Endodermal cell (in vitro differentiated cells): ENCODE measurements at regions not wholly inside any gene's neighbourhood (a gene's known extent, or its start where the extent isn't known, plus 50 kb on each side); places are given as distances from the start of the nearest gene placed in this dataset.

Experiments
- DNase-seq: peaks from one replicate; pipeline ENCODE4 v3.0.0-alpha.2; 2017
- H3K27ac ChIP-seq: 2 replicates; pipeline ENCODE4 v1.5.1; 2013; ENCODE audit warnings: mild to moderate bottlenecking, low read depth, low read length, moderate library complexity
- H3K27me3 ChIP-seq: 2 replicates; pipeline ENCODE4 v1.6.1; 2013; ENCODE audit warnings: mild to moderate bottlenecking, low read length, moderate library complexity; ENCODE audit not compliant: insufficient read depth, control insufficient read depth, poor library complexity, severe bottlenecking
- H3K36me3 ChIP-seq: 2 replicates; pipeline ENCODE4 v1.7.0; 2013; ENCODE audit warnings: mild to moderate bottlenecking, low read length, moderate library complexity; ENCODE audit not compliant: control insufficient read depth, insufficient read depth
- H3K4me1 ChIP-seq: one replicate; pipeline ENCODE4 v1.7.0; 2013; ENCODE audit warnings: low read length; ENCODE audit not compliant: control insufficient read depth, insufficient read depth
- H3K4me3 ChIP-seq: 2 replicates; pipeline ENCODE4 v1.5.1; 2013; ENCODE audit warnings: mild to moderate bottlenecking, low read length, moderate library complexity
- H3K9ac ChIP-seq: 2 replicates; pipeline ENCODE4 v1.6.1; 2013; ENCODE audit warnings: mild to moderate bottlenecking, low read length, moderate library complexity; ENCODE audit not compliant: poor library complexity, severe bottlenecking; ENCODE audit errors: extremely low read depth
- H3K9me3 ChIP-seq: 2 replicates; pipeline ENCODE4 v1.6.1; 2013; ENCODE audit warnings: mild to moderate bottlenecking, low read length, moderate library complexity; ENCODE audit not compliant: control insufficient read depth
- H3K27ac Mint-ChIP-seq: 2 replicates; pipeline ENCODE4 v1.8.0; 2020; ENCODE audit warnings: mixed read lengths
- H3K27me3 Mint-ChIP-seq: 2 replicates; pipeline ENCODE4 v1.8.0; 2021; ENCODE audit warnings: mild to moderate bottlenecking, mixed read lengths; ENCODE audit not compliant: insufficient read depth
- H3K36me3 Mint-ChIP-seq: 2 replicates; pipeline ENCODE4 v1.8.0; 2020; ENCODE audit warnings: low read depth, mixed read lengths
- H3K4me1 Mint-ChIP-seq: 2 replicates; pipeline ENCODE4 v1.8.0; 2020; ENCODE audit warnings: mixed read lengths
- H3K4me3 Mint-ChIP-seq: 2 replicates; pipeline ENCODE4 v1.8.0; 2020; ENCODE audit warnings: mild to moderate bottlenecking, moderate library complexity, mixed read lengths
- H3K9me3 Mint-ChIP-seq: 2 replicates; pipeline ENCODE4 v1.8.0; 2020; ENCODE audit warnings: mild to moderate bottlenecking, mixed read lengths
- WGBS, 2 experiments: methylation state at CpG; one replicate each; pipeline versions ENCODE4 v1.1.5 to v1.1.7; 2013; ENCODE audit warnings: missing lambda C conversion rate in 2 of 2, mixed read lengths in 1 of 2; ENCODE audit not compliant: insufficient coverage in 1 of 2, insufficient read length in 1 of 2; 5-methylcytosine and 5-hydroxymethylcytosine counted together
- TF ChIP-seq, protein P1 (sequence below): fragments of 200-600 bp; sonication (generic); conservative IDR thresholded peaks from 2 replicates; pipeline ENCODE4 v1.5.0; 2021; ENCODE audit warnings: antibody characterized with exemption, mild to moderate bottlenecking

DNA sequence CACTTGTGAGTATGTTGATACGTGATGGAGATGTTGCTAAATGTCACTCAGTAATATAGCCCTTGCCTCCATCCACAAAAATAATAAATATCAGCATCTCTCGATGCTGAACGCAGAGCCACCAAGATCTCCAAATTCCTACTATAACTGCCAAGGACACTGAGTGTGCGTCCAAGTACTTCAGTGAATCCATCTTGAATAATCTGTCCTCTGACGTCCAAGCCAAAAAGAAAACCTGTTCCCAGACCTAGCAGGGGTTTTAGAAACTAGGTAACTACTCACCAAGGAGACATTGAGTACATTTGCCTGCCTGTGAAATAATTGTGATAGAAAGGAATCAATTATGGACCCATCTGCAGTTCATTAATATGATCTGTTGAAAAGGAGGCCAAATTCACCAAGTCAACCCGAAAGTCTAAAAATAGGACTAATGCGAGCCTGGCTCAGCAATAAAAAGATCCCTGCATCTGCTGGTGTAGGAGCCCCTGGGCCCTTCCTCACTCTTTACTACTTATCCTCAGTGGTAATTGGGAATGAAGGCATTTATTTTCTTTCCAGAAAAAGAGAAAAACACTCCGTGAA lies 226.9 kb upstream of the IRF2BP2 start:
- H3K4me3 Mint-ChIP-seq: no peak overlapping the region
- peaks cover 12% of the 10 kb centered on the region for H3K9me3 Mint-ChIP-seq
- Histone ChIP-seq H3K9me3 (peaks cover 16% of the 10 kb centered on the region), H3K9ac (no peak overlapping the region), H3K4me1 (no peaks in the 10 kb centered on the region), H3K27me3 (no peaks in the 10 kb centered on the region), H3K4me3 (no peak overlapping the region), H3K27ac (no peak overlapping the region), H3K36me3 (no peaks in the 10 kb centered on the region)
- TF ChIP-seq, protein P1, sequence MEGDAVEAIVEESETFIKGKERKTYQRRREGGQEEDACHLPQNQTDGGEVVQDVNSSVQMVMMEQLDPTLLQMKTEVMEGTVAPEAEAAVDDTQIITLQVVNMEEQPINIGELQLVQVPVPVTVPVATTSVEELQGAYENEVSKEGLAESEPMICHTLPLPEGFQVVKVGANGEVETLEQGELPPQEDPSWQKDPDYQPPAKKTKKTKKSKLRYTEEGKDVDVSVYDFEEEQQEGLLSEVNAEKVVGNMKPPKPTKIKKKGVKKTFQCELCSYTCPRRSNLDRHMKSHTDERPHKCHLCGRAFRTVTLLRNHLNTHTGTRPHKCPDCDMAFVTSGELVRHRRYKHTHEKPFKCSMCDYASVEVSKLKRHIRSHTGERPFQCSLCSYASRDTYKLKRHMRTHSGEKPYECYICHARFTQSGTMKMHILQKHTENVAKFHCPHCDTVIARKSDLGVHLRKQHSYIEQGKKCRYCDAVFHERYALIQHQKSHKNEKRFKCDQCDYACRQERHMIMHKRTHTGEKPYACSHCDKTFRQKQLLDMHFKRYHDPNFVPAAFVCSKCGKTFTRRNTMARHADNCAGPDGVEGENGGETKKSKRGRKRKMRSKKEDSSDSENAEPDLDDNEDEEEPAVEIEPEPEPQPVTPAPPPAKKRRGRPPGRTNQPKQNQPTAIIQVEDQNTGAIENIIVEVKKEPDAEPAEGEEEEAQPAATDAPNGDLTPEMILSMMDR: no peak
- WGBS, 2 experiments: 89 to 95% methylated on average over 5 to 8 of the region's 8 CpGs
- DNase-seq: peak; percentile 1
- no peak overlapping the region for H3K27ac Mint-ChIP-seq
- no peaks in the 10 kb centered on the region for H3K36me3 Mint-ChIP-seq
- no peaks in the 10 kb centered on the region for H3K4me1 Mint-ChIP-seq
- H3K27me3 Mint-ChIP-seq: no peaks in the 10 kb centered on the region

DNA sequence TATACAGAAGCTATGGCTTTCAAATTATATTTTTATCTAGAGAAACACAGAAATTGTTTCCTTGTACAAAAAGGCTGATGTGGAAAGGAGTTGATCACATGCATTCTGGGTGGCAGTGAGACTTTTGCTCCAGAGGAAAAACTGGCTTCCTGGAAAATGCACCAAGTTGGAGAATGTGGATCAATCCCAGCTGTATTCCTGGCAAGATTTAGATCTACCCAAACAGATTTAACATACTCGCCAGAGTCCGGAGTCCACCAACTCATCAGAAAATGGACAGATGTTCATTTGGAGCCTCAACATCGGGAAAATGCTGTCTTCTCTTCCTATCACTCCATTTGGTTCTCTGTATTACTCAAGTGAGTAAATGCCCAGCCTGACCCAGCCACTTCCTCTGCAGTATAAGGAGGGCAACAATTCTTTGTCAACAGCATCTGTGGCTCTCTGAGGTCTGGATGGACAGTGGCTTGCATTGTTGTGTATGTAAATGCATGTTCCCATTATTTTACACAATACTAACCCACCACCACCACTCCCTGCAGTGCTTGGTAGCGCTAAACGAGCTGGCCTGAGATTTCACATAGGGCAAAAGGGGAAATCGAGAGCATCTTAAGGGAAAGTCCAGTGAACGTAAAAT lies 226.2 kb upstream of the IRF2BP2 start:
- WGBS, 2 experiments: 89 to 95% methylated on average over 7 of the region's 7 CpGs
- H3K4me3 ChIP-seq: no peak overlapping the region
- no peak overlapping the region for H3K27ac Mint-ChIP-seq
- H3K27me3 Mint-ChIP-seq: no peaks in the 10 kb centered on the region
- no peaks in the 10 kb centered on the region for H3K36me3 ChIP-seq
- no peak overlapping the region for H3K4me3 Mint-ChIP-seq
- no peaks in the 10 kb centered on the region for H3K4me1 ChIP-seq
- H3K27me3 ChIP-seq: no peaks in the 10 kb centered on the region
- no peak for DNase-seq
- peaks cover 16% of the 10 kb centered on the region for H3K9me3 ChIP-seq
- H3K27ac ChIP-seq: no peak overlapping the region
- TF ChIP-seq, protein P1: no peak
- H3K36me3 Mint-ChIP-seq: no peaks in the 10 kb centered on the region
- no peak overlapping the region for H3K9ac ChIP-seq
- H3K9me3 Mint-ChIP-seq: peaks cover 12% of the 10 kb centered on the region
- no peaks in the 10 kb centered on the region for H3K4me1 Mint-ChIP-seq

DNA sequence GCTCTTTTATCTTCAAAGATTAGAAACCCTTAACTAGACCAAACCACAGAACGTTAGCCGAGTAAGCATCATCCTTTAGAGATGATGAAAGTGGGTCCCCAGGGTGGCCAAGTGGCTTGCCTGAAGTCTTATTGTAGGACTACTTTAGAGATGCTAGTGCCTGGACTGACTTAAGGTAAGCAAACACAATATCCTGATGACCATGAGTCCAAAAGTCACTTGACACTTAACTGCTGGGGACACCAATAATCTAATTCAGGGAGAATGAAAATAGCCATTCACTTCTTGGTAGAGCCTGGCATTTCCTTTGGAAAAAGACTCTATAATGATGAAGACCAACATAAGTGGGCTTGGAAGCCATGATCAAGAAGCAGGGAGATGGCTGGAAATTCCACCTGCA lies 225.3 kb upstream of the IRF2BP2 start:
- no peaks in the 10 kb centered on the region for H3K4me1 Mint-ChIP-seq
- H3K36me3 Mint-ChIP-seq: no peaks in the 10 kb centered on the region
- H3K27me3 ChIP-seq: no peaks in the 10 kb centered on the region
- H3K9me3 Mint-ChIP-seq: peaks cover 5% of the 10 kb centered on the region
- no peak for DNase-seq
- H3K27ac ChIP-seq: no peak overlapping the region
- H3K27me3 Mint-ChIP-seq: no peaks in the 10 kb centered on the region
- no peak overlapping the region for H3K4me3 ChIP-seq
- 80 to 100% methylated on average over 2 of the region's 2 CpGs for WGBS, 2 experiments
- H3K36me3 ChIP-seq: no peaks in the 10 kb centered on the region
- TF ChIP-seq, protein P1: no peak
- H3K4me3 Mint-ChIP-seq: no peak overlapping the region
- no peak overlapping the region for H3K9ac ChIP-seq
- H3K9me3 ChIP-seq: peaks cover 10% of the 10 kb centered on the region
- no peaks in the 10 kb centered on the region for H3K4me1 ChIP-seq
- no peak overlapping the region for H3K27ac Mint-ChIP-seq
